GM21390 (cell line): ENCODE measurements at regions not wholly inside any gene's neighbourhood (a gene's known extent, or its start where the extent isn't known, plus 50 kb on each side); places are given as distances from the start of the nearest gene placed in this dataset.
"Not testable (repeated sequence)": the region's sequence is repeated elsewhere in the genome, so short reads cannot be mapped to it uniquely, and the experiment has no call there.

Experiments used
- ATAC-seq: cut with Tn5 transposase; IDR thresholded peaks from one replicate; pipeline ENCODE4 v1.9.1; 2021; ENCODE audit not compliant: unreplicated experiment

GRCh38 chr6:169145496-169145895, 108.2 kb downstream of the THBS2 start:
- no peak for ATAC-seq

GRCh38 chr6:169144356-169144755, 109.3 kb downstream of the THBS2 start:
- no peak for ATAC-seq

DNA sequence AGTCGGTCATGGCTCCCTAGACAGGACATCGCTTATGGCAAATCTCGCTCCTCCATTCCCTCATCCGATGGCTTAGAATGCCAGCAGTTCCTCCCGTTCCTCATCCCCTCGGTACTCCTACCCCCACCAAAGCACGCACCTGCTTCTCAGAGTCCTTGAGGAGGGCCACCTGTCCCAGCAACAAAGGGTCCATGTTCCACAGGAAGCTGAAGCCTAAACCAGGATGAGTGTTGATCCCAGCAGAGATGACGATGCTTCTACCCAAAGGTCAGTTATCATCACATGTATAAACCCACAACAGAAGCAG, 111.2 kb downstream of the THBS2 start:
- ATAC-seq, result no peak

GRCh38 chr6:169141671-169142537, 111.7 kb downstream of the THBS2 start:
- ATAC-seq, result no peak

- ATAC-seq, result no peak
Observed at GRCh38 chr6:169140986-169141495, 112.6 kb downstream of the THBS2 start.

- ATAC-seq, result no peak
Observed at GRCh38 chr6:169139179-169139971, 114.3 kb downstream of the THBS2 start.

- no peak for ATAC-seq
Observed at GRCh38 chr6:169132352-169132940, 121.2 kb downstream of the THBS2 start.

DNA sequence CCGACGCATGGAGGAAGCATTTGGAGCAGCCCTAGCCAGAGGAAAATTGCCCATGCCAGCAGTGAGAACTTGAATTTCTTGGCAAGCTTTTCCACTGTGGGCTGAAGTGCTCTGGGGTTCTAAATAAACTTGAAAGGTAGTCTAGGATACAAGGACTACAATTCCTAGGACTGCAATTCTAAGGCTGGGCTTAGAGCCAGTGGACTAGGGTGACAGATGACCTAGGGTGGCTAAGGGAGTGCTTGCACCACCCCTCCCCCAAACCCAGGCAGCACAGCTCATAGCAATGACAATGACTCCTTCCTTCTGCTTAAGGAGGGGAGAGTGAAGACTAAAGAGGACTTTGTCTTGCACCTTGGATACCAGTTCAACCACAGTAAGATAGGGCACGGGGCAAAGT, 122.3 kb downstream of the THBS2 start:
- no peak for ATAC-seq

DNA sequence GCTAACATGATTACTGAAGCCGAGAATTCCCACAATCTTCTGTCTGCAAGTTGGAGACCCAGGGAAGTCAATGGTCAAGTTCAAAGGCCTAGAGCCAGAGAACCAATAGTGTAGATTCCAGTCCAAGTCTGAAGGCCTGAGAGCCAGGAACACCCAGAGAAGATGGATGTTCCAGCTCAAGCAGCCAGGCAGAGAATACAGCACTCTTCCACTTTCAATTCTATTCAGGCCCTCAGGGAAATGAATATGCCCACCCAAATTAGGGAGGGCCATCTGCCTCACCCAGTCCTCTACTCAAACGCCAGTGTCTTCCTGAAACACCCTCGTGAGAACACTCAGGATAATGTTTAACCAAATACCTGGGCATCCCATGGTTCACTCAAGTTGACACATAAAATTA, 123.5 kb downstream of the THBS2 start:
- no peak for ATAC-seq

GRCh38 chr6:169121013-169121412, 132.6 kb downstream of the THBS2 start:
- ATAC-seq, result no peak

- ATAC-seq, result no peak
Observed at GRCh38 chr6:169119669-169120068, 134.0 kb downstream of the THBS2 start.

DNA sequence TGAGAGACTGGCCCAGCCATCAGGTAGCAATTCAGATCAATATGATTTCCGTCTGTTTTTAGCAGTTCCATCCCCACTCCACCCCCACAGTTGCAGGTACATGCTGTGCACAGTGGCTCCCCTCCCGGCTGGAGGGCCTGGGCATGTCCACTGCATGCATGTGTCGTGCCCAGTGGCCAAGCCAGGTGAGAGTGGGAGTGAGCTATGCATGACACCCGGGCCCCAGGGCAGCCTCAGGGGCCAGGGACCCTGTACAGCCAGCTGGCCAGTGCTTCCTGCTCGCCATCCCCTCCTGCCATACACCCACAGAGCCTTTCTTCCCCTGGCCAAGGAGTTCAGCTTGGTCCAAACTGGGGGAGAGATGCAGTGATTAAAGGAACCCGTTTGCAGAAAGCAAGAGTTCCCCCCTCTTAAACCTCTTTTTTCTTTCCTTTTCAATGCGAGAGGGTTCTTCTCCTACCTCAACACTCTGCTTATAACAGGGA, 135.3 kb downstream of the THBS2 start:
- no peak for ATAC-seq

DNA sequence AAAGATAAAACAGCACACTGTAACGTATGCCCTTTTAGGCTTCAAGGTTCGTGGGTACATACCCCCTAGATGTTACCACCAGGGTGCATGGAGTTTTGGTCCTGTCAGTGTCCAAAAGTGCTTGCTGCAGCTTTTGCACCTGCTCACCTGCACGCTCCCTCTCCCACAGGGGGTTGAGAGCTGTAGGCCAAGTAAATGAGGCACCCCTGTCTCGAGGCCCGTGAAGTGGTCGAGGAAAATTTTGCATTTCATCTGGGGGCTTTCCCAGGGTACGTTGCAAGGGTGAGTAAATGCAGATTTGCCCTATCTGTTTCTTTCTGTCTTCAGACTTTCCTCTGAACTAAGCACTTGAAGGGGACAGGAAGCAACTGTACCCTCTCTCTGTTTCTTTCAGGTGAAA, 136.0 kb downstream of the THBS2 start:
- no peak for ATAC-seq

GRCh38 chr6:169115632-169116031, 138.0 kb downstream of the THBS2 start:
- no peak for ATAC-seq

- ATAC-seq, result not testable (repeated sequence)
Observed at GRCh38 chr6:169114632-169115031, 139.0 kb downstream of the THBS2 start.

- peak; percentile 86 for ATAC-seq
Observed at GRCh38 chr6:169112483-169113320, 140.9 kb downstream of the THBS2 start.

- no peak for ATAC-seq
Observed at GRCh38 chr6:169111203-169111602, 142.4 kb downstream of the THBS2 start.

DNA sequence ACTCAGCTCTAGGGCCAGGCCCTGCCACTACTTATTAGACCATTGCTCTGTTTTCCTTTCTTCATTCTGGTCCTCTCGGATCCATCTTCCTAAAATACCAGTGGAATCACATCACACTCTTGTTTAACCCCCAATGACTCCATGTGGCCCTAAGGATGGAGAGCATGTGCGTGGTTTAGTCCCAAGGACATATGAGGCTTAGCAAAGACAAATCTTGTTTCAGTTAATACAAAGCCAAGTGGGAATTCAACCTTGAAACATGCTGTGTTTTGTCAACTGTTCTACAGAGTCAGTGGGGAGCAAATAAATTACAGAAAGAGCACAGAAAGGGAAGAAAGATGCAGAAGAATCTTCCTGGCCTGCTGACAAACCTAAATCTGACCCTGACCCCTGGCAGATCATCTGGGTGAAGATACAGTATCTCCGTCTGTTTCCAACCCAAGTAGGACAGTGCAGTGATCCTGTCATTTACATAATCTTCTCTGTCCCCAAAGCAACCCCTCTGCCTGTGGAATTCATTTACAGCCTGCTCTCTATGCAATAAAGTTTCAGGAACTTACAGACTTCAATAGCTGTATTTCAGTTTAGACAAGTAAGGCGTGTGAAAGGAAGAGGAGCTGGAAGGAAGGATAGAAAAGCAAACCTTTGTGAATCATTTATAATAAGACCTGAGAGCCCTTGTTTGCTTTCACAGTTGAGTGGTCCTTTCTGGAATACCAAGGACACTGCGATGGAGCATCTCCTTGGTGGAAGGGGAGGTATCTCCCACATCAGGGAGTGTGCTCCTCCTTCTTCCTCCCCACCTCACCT, 144.0 kb downstream of the THBS2 start:
- no peak for ATAC-seq

- ATAC-seq, result no peak
Observed at GRCh38 chr6:169108753-169109152, 144.9 kb downstream of the THBS2 start.

DNA sequence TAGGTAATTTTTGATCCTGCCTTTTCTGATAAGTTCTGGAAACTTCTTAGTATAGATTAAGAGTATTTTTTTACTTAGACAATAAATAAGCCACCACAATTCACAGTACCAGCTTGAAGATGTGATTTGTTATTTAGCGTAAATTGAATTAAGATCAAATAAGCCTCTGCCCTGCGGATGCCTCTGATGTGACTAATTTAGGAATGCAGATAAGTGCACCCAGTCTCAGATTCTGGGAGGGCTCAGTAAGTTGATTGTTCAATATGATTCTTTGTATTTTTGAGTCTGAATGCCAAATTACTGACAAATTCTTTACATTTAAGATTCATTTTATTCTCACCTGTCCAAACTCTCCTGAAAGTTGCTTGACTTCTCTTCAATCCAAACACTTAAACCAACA, 147.5 kb downstream of the THBS2 start:
- no peak for ATAC-seq
